Adrenal gland (tissue), 9 donors: ENCODE measurements at regions not wholly inside any gene's neighbourhood (a gene's known extent, or its start where the extent isn't known, plus 50 kb on each side); places are given as distances from the start of the nearest gene placed in this dataset.

Experiments
- DNase-seq, 7 donors: peaks; one replicate each; pipeline ENCODE4 v3.0.0-alpha.2; 2019 to 2020
- H3K27ac ChIP-seq, 5 donors: fragments of 200-600 bp; sonication (generic) in 4 of 5; 1 replicate in 3 of 5; 2 replicates in 2 of 5; pipeline versions ENCODE4 v1.5.1 to v1.8.0; 2016 to 2020; ENCODE audit warnings: mild to moderate bottlenecking in 1 of 5
- H3K27me3 ChIP-seq: fragments of 200-600 bp; 2 replicates; pipeline ENCODE4 v1.8.0; 2021
- H3K36me3 ChIP-seq, 2 donors: fragments of 200-600 bp; replicated peaks in 1 of 2; 1 replicate in 1 of 2; 2 replicates in 1 of 2; pipeline versions ENCODE4 v1.5.1 to v1.8.0; 2018 to 2022
- H3K4me1 ChIP-seq, 2 donors: fragments of 200-600 bp; replicated peaks in 1 of 2; 1 replicate in 1 of 2; 2 replicates in 1 of 2; pipeline versions ENCODE4 v1.5.1 to v1.8.0; 2018 to 2021
- H3K4me3 ChIP-seq, 4 donors: fragments of 200-600 bp; sonication (generic) in 3 of 4; one replicate each; pipeline ENCODE4 v1.5.1; 2016 to 2018
- H3K9me3 ChIP-seq, 3 donors: fragments of 200-600 bp; sonication (generic) in 1 of 3; replicated peaks in 1 of 3; 1 replicate in 2 of 3; 2 replicates in 1 of 3; pipeline versions ENCODE4 v1.5.1 to v1.8.0; 2016 to 2021
- POLR2A ChIP-seq, 2 donors: fragments of 450-650 bp; IDR thresholded peaks; one replicate each; pipeline ENCODE4 v1.6.1; 2017; ENCODE audit warnings: antibody characterized with exemption in 2 of 2, mild to moderate bottlenecking in 2 of 2, moderate library complexity in 1 of 2
- WGBS, 4 donors: extraction: QIAGEN DNeasy Blood & Tissue Kit in 2 of 4; methylation state at CpG; one replicate each; pipeline versions ENCODE4 v1.1.5 to v1.1.7; 2013 to 2017; 5-methylcytosine and 5-hydroxymethylcytosine counted together
- intact Hi-C, 2 donors: fragments of 100-400 bp; cut with DNase I; formaldehyde crosslinking; loops; one replicate each; pipeline versions ENCODE4 v1.14.1 to v1.15.0; 2022 to 2023
- TF ChIP-seq, protein P1 (sequence below), 6 experiments: fragments of 450-650 bp in 4 of 6; fragments of 200-600 bp in 2 of 6; sonication (generic) in 1 of 6; IDR thresholded peaks; 1 replicate in 5 of 6; 2 replicates in 1 of 6; pipeline versions ENCODE4 v1.5.1 to v1.8.0; 2016 to 2021; ENCODE audit warnings: antibody characterized with exemption in 6 of 6, mild to moderate bottlenecking in 2 of 6, moderate library complexity in 1 of 6
- donor health status: healthy with polysubstance abuse.
- donor health status: Bipolar disorder and iron deficiency.
- donor health status: DM: yes; HTN: yes; CAD: no.
- donor health status: DM: no; HTN: no; CAD: no.
- donor health status: DM: no; HTN: no; CAD: no.

GRCh38 chr5:40082313-40082712, 597.4 kb upstream of the PTGER4 start:
- intact Hi-C loops = no loop called here

DNA sequence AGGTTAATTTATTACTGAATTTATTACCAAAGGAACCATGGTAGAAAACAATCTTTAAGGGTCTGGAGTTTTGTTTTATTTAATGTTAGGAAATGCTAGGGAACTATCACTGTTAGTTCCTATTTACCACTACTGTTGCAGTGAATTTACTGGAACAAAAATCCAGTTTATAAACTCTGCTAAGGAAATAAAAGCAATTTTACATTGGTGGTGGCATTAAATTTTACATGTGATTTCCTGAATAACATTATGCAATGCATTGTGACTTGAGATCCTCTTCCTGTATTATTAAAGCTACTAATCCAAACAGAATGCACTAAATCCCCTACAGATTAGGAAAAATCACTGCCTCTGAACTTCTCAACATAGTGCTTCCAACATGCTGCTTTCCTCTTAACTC, 599.5 kb upstream of the PTGER4 start:
- Histone ChIP-seq H3K27ac (no peak overlapping the region), H3K27me3 (no peaks in the 10 kb centered on the region), H3K4me1 (no peaks in the 10 kb centered on the region), H3K9me3 (no peaks in the 10 kb centered on the region), H3K4me3 (no peak overlapping the region), H3K36me3 (no peaks in the 10 kb centered on the region)
- intact Hi-C loops = no loop called here
- no peak for TF ChIP-seq POLR2A (IDR thresholded peaks at IDR 0.05)
- TF ChIP-seq, protein P1, sequence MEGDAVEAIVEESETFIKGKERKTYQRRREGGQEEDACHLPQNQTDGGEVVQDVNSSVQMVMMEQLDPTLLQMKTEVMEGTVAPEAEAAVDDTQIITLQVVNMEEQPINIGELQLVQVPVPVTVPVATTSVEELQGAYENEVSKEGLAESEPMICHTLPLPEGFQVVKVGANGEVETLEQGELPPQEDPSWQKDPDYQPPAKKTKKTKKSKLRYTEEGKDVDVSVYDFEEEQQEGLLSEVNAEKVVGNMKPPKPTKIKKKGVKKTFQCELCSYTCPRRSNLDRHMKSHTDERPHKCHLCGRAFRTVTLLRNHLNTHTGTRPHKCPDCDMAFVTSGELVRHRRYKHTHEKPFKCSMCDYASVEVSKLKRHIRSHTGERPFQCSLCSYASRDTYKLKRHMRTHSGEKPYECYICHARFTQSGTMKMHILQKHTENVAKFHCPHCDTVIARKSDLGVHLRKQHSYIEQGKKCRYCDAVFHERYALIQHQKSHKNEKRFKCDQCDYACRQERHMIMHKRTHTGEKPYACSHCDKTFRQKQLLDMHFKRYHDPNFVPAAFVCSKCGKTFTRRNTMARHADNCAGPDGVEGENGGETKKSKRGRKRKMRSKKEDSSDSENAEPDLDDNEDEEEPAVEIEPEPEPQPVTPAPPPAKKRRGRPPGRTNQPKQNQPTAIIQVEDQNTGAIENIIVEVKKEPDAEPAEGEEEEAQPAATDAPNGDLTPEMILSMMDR (IDR thresholded peaks at IDR 0.05) = no peak
- no peak for DNase-seq

More at GRCh38 chr5:40082313-40082712, 597.4 kb upstream of the PTGER4 start:
- Histone ChIP-seq H3K36me3 (no peaks in the 10 kb centered on the region), H3K9me3 (no peaks in the 10 kb centered on the region), H3K27ac (no peak overlapping the region), H3K27me3 (no peaks in the 10 kb centered on the region), H3K4me3 (no peak overlapping the region), H3K4me1 (no peaks in the 10 kb centered on the region)
- no peak for TF ChIP-seq POLR2A (IDR thresholded peaks at IDR 0.05)
- TF ChIP-seq, protein P1 (IDR thresholded peaks at IDR 0.05) = no peak
- no peak for DNase-seq
- 0% methylated on average over 1 of the region's 1 CpG; no CpG with 5 or more reads in 1 of the 4 donors for WGBS, 4 donors

GRCh38 chr5:40078898-40079575, 600.7 kb upstream of the PTGER4 start:
- H3K27me3 ChIP-seq = no peaks in the 10 kb centered on the region
- no peak overlapping the region for H3K27ac ChIP-seq
- H3K4me1 ChIP-seq = no peaks in the 10 kb centered on the region
- no peak overlapping the region for H3K4me3 ChIP-seq
- DNase-seq = peak in 2 of 7 donors; percentile 23 to 27
- TF ChIP-seq, protein P1 (IDR thresholded peaks at IDR 0.05) = no peak
- TF ChIP-seq POLR2A (IDR thresholded peaks at IDR 0.05) = no peak
- no peaks in the 10 kb centered on the region for H3K9me3 ChIP-seq
- 62 to 67% (median 65%) methylated on average over 8 of the region's 8 CpGs for WGBS, 4 donors
- no peaks in the 10 kb centered on the region for H3K36me3 ChIP-seq
- intact Hi-C loops = no loop called here

- TF ChIP-seq POLR2A (IDR thresholded peaks at IDR 0.05) = no peak
- TF ChIP-seq, protein P1 (IDR thresholded peaks at IDR 0.05) = no peak
- H3K27me3 ChIP-seq = no peaks in the 10 kb centered on the region
- H3K36me3 ChIP-seq = no peaks in the 10 kb centered on the region
- H3K4me3 ChIP-seq = no peak overlapping the region
- H3K9me3 ChIP-seq = no peaks in the 10 kb centered on the region
- no peak overlapping the region for H3K27ac ChIP-seq
- 76 to 87% (median 85%) methylated on average over 1 of the region's 1 CpG for WGBS, 4 donors
- H3K4me1 ChIP-seq = no peaks in the 10 kb centered on the region
- intact Hi-C loops = no loop called here
- DNase-seq = no peak
Observed at GRCh38 chr5:40074826-40075225, 604.9 kb upstream of the PTGER4 start.
